K562 (cell line): ENCODE measurements at regions not wholly inside any gene's neighbourhood (a gene's known extent, or its start where the extent isn't known, plus 50 kb on each side); places are given as distances from the start of the nearest gene placed in this dataset.

Experiments used
- BMI1 ChIP-seq: fragments of 150-350 bp; IDR thresholded peaks from 2 replicates; pipeline ENCODE4 v1.6.1; 2014; ENCODE audit warnings: low read length
- DIDO1 ChIP-seq: fragments of 450-650 bp; IDR thresholded peaks from 2 replicates; pipeline ENCODE4 v1.6.1; 2016; ENCODE audit warnings: low read depth, missing biosample characterization, missing genetic modification characterization
- ERF ChIP-seq: fragments of 450-650 bp; formaldehyde crosslinking; IDR thresholded peaks from 2 replicates; pipeline ENCODE4 v1.4.0; 2020; ENCODE audit warnings: mild to moderate bottlenecking, mixed read lengths
- EZH2 ChIP-seq: IDR thresholded peaks from 2 replicates; pipeline ENCODE4 v1.6.1; 2012; ENCODE audit warnings: low read depth, mild to moderate bottlenecking, inconsistent platforms, low read length, borderline replicate concordance
- FOS ChIP-seq: IDR thresholded peaks from 3 replicates; pipeline ENCODE4 v1.6.1; 2011; ENCODE audit not compliant: insufficient read length; ENCODE audit errors: extremely low read depth
- FOXK1 ChIP-seq: sonication (generic); formaldehyde crosslinking; IDR thresholded peaks from 2 replicates; pipeline ENCODE4 v1.8.0; 2022; ENCODE audit warnings: missing genetic modification reagents, mild to moderate bottlenecking, borderline replicate concordance
- MCM5 ChIP-seq: fragments of 450-650 bp; IDR thresholded peaks from 2 replicates; pipeline ENCODE4 v1.6.1; 2016; ENCODE audit warnings: low read depth
- OTX1 ChIP-seq: fragments of 450-650 bp; formaldehyde crosslinking; IDR thresholded peaks from 2 replicates; pipeline ENCODE4 v1.4.0; 2022; ENCODE audit warnings: mild to moderate bottlenecking
- PYGO2 ChIP-seq: fragments of 450-650 bp; IDR thresholded peaks from 2 replicates; pipeline ENCODE4 v1.6.1; 2016; ENCODE audit warnings: mild to moderate bottlenecking, missing genetic modification characterization, moderate library complexity, missing compliant biosample characterization
- RAD51 ChIP-seq: fragments of 450-650 bp; IDR thresholded peaks from 2 replicates; pipeline ENCODE4 v1.7.1; 2016; ENCODE audit warnings: low read depth, mild to moderate bottlenecking, borderline replicate concordance
- SAFB ChIP-seq: fragments of 200-400 bp; formaldehyde crosslinking; IDR thresholded peaks from 2 replicates; pipeline ENCODE4 v1.6.1; 2017; ENCODE audit warnings: low read depth, low read length, borderline replicate concordance
- SAP30 ChIP-seq: fragments of 200-600 bp; sonication (generic); IDR thresholded peaks from 2 replicates; pipeline ENCODE4 v1.6.1; 2012; ENCODE audit warnings: borderline replicate concordance, low read depth, mild to moderate bottlenecking, moderate library complexity, low read length, control low read depth, inconsistent platforms; ENCODE audit not compliant: insufficient read depth, poor library complexity, severe bottlenecking
- SFPQ ChIP-seq: fragments of 200-400 bp; formaldehyde crosslinking; IDR thresholded peaks from 2 replicates; pipeline ENCODE4 v1.6.1; 2017; ENCODE audit warnings: mild to moderate bottlenecking, low read depth, low read length, moderate library complexity
- TSHZ1 ChIP-seq: fragments of 250-450 bp; sonication (Bioruptor Pico); IDR thresholded peaks from 2 replicates; pipeline ENCODE4 v1.4.0; 2020; ENCODE audit warnings: mild to moderate bottlenecking, moderate library complexity
- XRCC4 ChIP-seq: IDR thresholded peaks from one replicate; pipeline ENCODE4 v1.6.1; 2011; ENCODE audit not compliant: insufficient read depth, insufficient read length; ENCODE audit errors: extremely low read depth
- ZBTB33 ChIP-seq: sonication (generic); formaldehyde crosslinking; IDR thresholded peaks from 2 replicates; pipeline ENCODE4 v1.8.1; 2023; ENCODE audit warnings: mild to moderate bottlenecking, missing genetic modification reagents
- ZNF253 ChIP-seq: fragments of 250-450 bp; sonication (Bioruptor Pico); conservative IDR thresholded peaks from 2 replicates; pipeline ENCODE4 v1.6.1; 2021; ENCODE audit warnings: mild to moderate bottlenecking
- ZNF347 ChIP-seq: fragments of 450-650 bp; formaldehyde crosslinking; IDR thresholded peaks from 2 replicates; pipeline ENCODE4 v1.4.0; 2020; ENCODE audit warnings: low read depth, mild to moderate bottlenecking, moderate library complexity
- ZNF395 ChIP-seq: fragments of 200-800 bp; sonication (Bioruptor generic); IDR thresholded peaks from 2 replicates; pipeline ENCODE4 v1.6.1; 2017; ENCODE audit warnings: missing genetic modification characterization, missing compliant biosample characterization
- ZZZ3 ChIP-seq: fragments of 450-650 bp; IDR thresholded peaks from 2 replicates; pipeline ENCODE4 v1.6.1; 2016; ENCODE audit warnings: antibody characterized with exemption, mild to moderate bottlenecking, moderate library complexity

- TF ChIP-seq ZNF395 (CRISPR knock-in tag) (no peak), RAD51 (no peak), ZNF253 (CRISPR knock-in tag) (no peak), DIDO1 (tag) (no peak), ZNF347 (CRISPR knock-in tag) (no peak), SAFB (no peak), ERF (CRISPR knock-in tag) (no peak), ZBTB33 (CRISPR knock-in tag) (peak; percentile 59; the same call in 1 of the 2 replicates), ZZZ3 (no peak), TSHZ1 (CRISPR knock-in tag) (no peak), EZH2 (no peak), OTX1 (no peak), BMI1 (no peak), MCM5 (no peak), SAP30 (no peak), FOXK1 (CRISPR knock-in tag) (no peak), SFPQ (no peak), PYGO2 (tag) (no peak), XRCC4 (no peak), FOS (no peak)
Measured at GRCh38 chr3:193885832-193886231, 250.1 kb upstream of the HES1 start (continued).
